ENCODE measurements at regions not wholly inside any gene's neighbourhood (a gene's known extent, or its start where the extent isn't known, plus 50 kb on each side); places are given as distances from the start of the nearest gene placed in this dataset.

GRCh38 chr4:19807505-19807904 lies 444.2 kb upstream of the SLIT2 start:
- RAD21 ChIA-PET (ENCODE audit: unreplicated experiment) = no interaction called here
- 13% methylated on average over 2 of the region's 2 CpGs for WGBS (ENCODE audit: insufficient coverage, insufficient replicate concordance, low lambda C conversion rate, missing lambda C conversion rate)
- in situ Hi-C loops (cut with MboI) (no loop called here), intact Hi-C loops (cut with micrococcal nuclease; ENCODE audit: unreplicated experiment) (no loop called here)
- POLR2A ChIA-PET = no interaction called here
- H3K4me2 ChIP-seq (ENCODE audit: control insufficient read depth, insufficient read depth) = no peak overlapping the region
- DNase-seq (ENCODE audit: low read depth, low spot score) (no peak), FAIRE-seq (no peak), ATAC-seq (no peak)
- H3K9me3 ChIP-seq (replicated peaks; ENCODE audit: control insufficient read depth, insufficient read depth, low read length) = no peaks in the 10 kb centered on the region
- H4K20me1 ChIP-seq (ENCODE audit: control insufficient read depth, insufficient read depth) = no peaks in the 10 kb centered on the region
- no peak overlapping the region for H3K27ac ChIP-seq (ENCODE audit: control insufficient read depth, insufficient read depth)
- no peak overlapping the region for H2AFZ ChIP-seq (ENCODE audit: control insufficient read depth, low read depth, low read length)
- no peaks in the 10 kb centered on the region for H3K79me2 ChIP-seq (ENCODE audit: control insufficient read depth, insufficient read depth, low read length)
- no peaks in the 10 kb centered on the region for H3K4me1 ChIP-seq (ENCODE audit: control insufficient read depth, insufficient read depth, low read length)
- H3K9ac ChIP-seq (ENCODE audit: control insufficient read depth, insufficient read depth, low read length) = no peak overlapping the region
- no peak overlapping the region for H3K4me3 ChIP-seq
- TF ChIP-seq YBX1 (IDR thresholded peaks at IDR 0.05) (no peak), BCL11A (IDR thresholded peaks at IDR 0.05; ENCODE audit: low read depth, low read length) (no peak), YY1 (IDR thresholded peaks at IDR 0.05; ENCODE audit: low read depth, low read length) (no peak), NBN (IDR thresholded peaks at IDR 0.05) (no peak)
- CTCF ChIA-PET = no interaction called here
- H3K27me3 ChIP-seq (replicated peaks in 1 of 2; ENCODE audit: control insufficient read depth in 2 of 2, insufficient read depth in 2 of 2, low read length in 1 of 2) = no peaks in the 10 kb centered on the region
- SMC1A ChIA-PET (ENCODE audit: uncharacterized antibody, unreplicated experiment) = no interaction called here
- BruUV-seq (replicated peaks) = no TSS peak
- H3K36me3 ChIP-seq (ENCODE audit: control insufficient read depth in 2 of 2, insufficient read depth in 2 of 2, low read length in 1 of 2) = no peaks in the 10 kb centered on the region

- Histone ChIP-seq H3K4me1 (ENCODE audit: control insufficient read depth, insufficient read depth, low read length) (no peaks in the 10 kb centered on the region), H3K4me3 (no peak overlapping the region), H3K27ac (ENCODE audit: control insufficient read depth, insufficient read depth) (no peak overlapping the region), H3K79me2 (ENCODE audit: control insufficient read depth, insufficient read depth, low read length) (no peaks in the 10 kb centered on the region), H3K9me3 (replicated peaks; ENCODE audit: control insufficient read depth, insufficient read depth, low read length) (no peaks in the 10 kb centered on the region), H3K4me2 (ENCODE audit: control insufficient read depth, insufficient read depth) (no peak overlapping the region), H3K9ac (ENCODE audit: control insufficient read depth, insufficient read depth, low read length) (no peak overlapping the region), H2AFZ (ENCODE audit: control insufficient read depth, low read depth, low read length) (no peak overlapping the region), H3K27me3 (replicated peaks in 1 of 2; ENCODE audit: control insufficient read depth in 2 of 2, insufficient read depth in 2 of 2, low read length in 1 of 2) (no peaks in the 10 kb centered on the region), H3K36me3 (ENCODE audit: control insufficient read depth in 2 of 2, insufficient read depth in 2 of 2, low read length in 1 of 2) (no peaks in the 10 kb centered on the region), H4K20me1 (ENCODE audit: control insufficient read depth, insufficient read depth) (no peaks in the 10 kb centered on the region)
- ChIA-PET SMC1A (ENCODE audit: uncharacterized antibody, unreplicated experiment) (no interaction called here), CTCF (no interaction called here), POLR2A (interaction anchor here (0.7 kb wide), 1 partner anchor 49 kb away, joined by 3 read pairs; no protein-coding TSS in a partner anchor), RAD21 (ENCODE audit: unreplicated experiment) (no interaction called here)
- intact Hi-C loops (cut with micrococcal nuclease; ENCODE audit: unreplicated experiment) (no loop called here), in situ Hi-C loops (cut with MboI) (no loop called here)
- no peak for DNase-seq (ENCODE audit: low read depth, low spot score)
- ATAC-seq = no peak
- WGBS (ENCODE audit: insufficient coverage, insufficient replicate concordance, low lambda C conversion rate, missing lambda C conversion rate) = 0% methylated on average over 1 of the region's 1 CpG
- no TSS peak for BruUV-seq (replicated peaks)
- TF ChIP-seq TCF7 (IDR thresholded peaks at IDR 0.05; ENCODE audit: borderline replicate concordance) = no peak
- FAIRE-seq = no peak
Measured at GRCh38 chr4:19806865-19807264, 444.8 kb upstream of the SLIT2 start.

All from GM12878 (cell line).